Hepatocyte (in vitro differentiated cells): ENCODE measurements at regions not wholly inside any gene's neighbourhood (a gene's known extent, or its start where the extent isn't known, plus 50 kb on each side); places are given as distances from the start of the nearest gene placed in this dataset.
A peak's percentile ranks its signal among the peaks of the same experiment; 100 is the strongest.

Source experiments
- DNase-seq: peaks from one replicate; pipeline ENCODE4 v3.0.0-alpha.2; 2016; ENCODE audit warnings: low spot score
- H2AFZ ChIP-seq: fragments of 200-600 bp; sonication (generic); 2 replicates; pipeline ENCODE4 v1.6.0; 2016; ENCODE audit warnings: antibody characterized with exemption, mild to moderate bottlenecking
- H3K27ac ChIP-seq: fragments of 200-600 bp; sonication (generic); 2 replicates; pipeline ENCODE4 v1.5.1; 2016; ENCODE audit warnings: mild to moderate bottlenecking
- H3K27me3 ChIP-seq: fragments of 200-600 bp; sonication (generic); 2 replicates; pipeline ENCODE4 v1.6.1; 2016
- H3K36me3 ChIP-seq: fragments of 200-600 bp; sonication (generic); replicated peaks from 2 replicates; pipeline ENCODE4 v1.5.1; 2016; ENCODE audit warnings: low read depth; ENCODE audit not compliant: insufficient read depth
- H3K4me1 ChIP-seq: fragments of 200-600 bp; sonication (generic); 2 replicates; pipeline ENCODE4 v1.5.1; 2016; ENCODE audit warnings: mild to moderate bottlenecking, moderate library complexity; ENCODE audit not compliant: insufficient read depth
- H3K4me2 ChIP-seq: fragments of 200-600 bp; sonication (generic); 2 replicates; pipeline ENCODE4 v1.6.0; 2016
- H3K4me3 ChIP-seq: fragments of 200-600 bp; sonication (generic); 2 replicates; pipeline ENCODE4 v1.5.1; 2016; ENCODE audit warnings: mild to moderate bottlenecking
- H3K79me2 ChIP-seq: fragments of 200-600 bp; sonication (generic); 2 replicates; pipeline ENCODE4 v1.6.0; 2017; ENCODE audit warnings: mild to moderate bottlenecking
- H3K9me2 ChIP-seq: fragments of 200-600 bp; sonication (generic); replicated peaks from 2 replicates; pipeline ENCODE4 v1.6.0; 2017; ENCODE audit warnings: mild to moderate bottlenecking; ENCODE audit not compliant: insufficient read depth
- H3K9me3 ChIP-seq: fragments of 200-600 bp; sonication (generic); 2 replicates; pipeline ENCODE4 v1.5.1; 2016; ENCODE audit warnings: low read depth, mild to moderate bottlenecking
- H4K20me1 ChIP-seq: fragments of 200-600 bp; sonication (generic); 2 replicates; pipeline ENCODE4 v1.6.0; 2016; ENCODE audit warnings: mild to moderate bottlenecking; ENCODE audit not compliant: insufficient read depth, poor library complexity, severe bottlenecking
- CTCF ChIP-seq: fragments of 200-600 bp; sonication (generic); IDR thresholded peaks from 2 replicates; pipeline ENCODE4 v1.5.1; 2016; ENCODE audit warnings: antibody characterized with exemption, mild to moderate bottlenecking; ENCODE audit not compliant: poor library complexity
- EZH2 ChIP-seq: fragments of 200-600 bp; sonication (generic); IDR thresholded peaks from 2 replicates; pipeline ENCODE4 v1.6.1; 2016; ENCODE audit warnings: antibody characterized with exemption, mild to moderate bottlenecking, borderline replicate concordance
- EZH2phosphoT487 ChIP-seq: fragments of 200-600 bp; sonication (generic); IDR thresholded peaks from one replicate; pipeline ENCODE4 v1.6.1; 2018; ENCODE audit warnings: antibody characterized with exemption, mild to moderate bottlenecking, low read depth, moderate library complexity; ENCODE audit not compliant: unreplicated experiment, severe bottlenecking
- WGBS: methylation state at CpG from one replicate; pipeline ENCODE4 v1.1.6; 2016; ENCODE audit warnings: low lambda C conversion rate; ENCODE audit errors: missing lambda C conversion rate; 5-methylcytosine and 5-hydroxymethylcytosine counted together

GRCh38 chr10:69686866-69687265 lies 56.8 kb downstream of the FAM241B start:
- Histone ChIP-seq H3K4me3 (no peak overlapping the region), H2AFZ (no peak overlapping the region), H4K20me1 (no peaks in the 10 kb centered on the region), H3K4me1 (peaks cover 34% of the 10 kb centered on the region), H3K79me2 (no peaks in the 10 kb centered on the region), H3K9me3 (no peaks in the 10 kb centered on the region), H3K27me3 (no peaks in the 10 kb centered on the region), H3K36me3 (no peaks in the 10 kb centered on the region), H3K9me2 (no peaks in the 10 kb centered on the region), H3K27ac (peak overlapping the region; percentile 98), H3K4me2 (no peak overlapping the region)
- no peak for DNase-seq
- no peak for TF ChIP-seq EZH2phosphoT487
- TF ChIP-seq EZH2, result no peak
- TF ChIP-seq CTCF, result no peak
- 96% methylated on average over 2 of the region's 2 CpGs for WGBS

GRCh38 chr10:69687426-69687825 lies 57.4 kb downstream of the FAM241B start:
- WGBS, result 61% methylated on average over 2 of the region's 2 CpGs

GRCh38 chr10:69692267-69692666 lies 62.2 kb downstream of the FAM241B start:
- Histone ChIP-seq H3K27ac (no peak overlapping the region), H3K36me3 (no peaks in the 10 kb centered on the region), H2AFZ (no peak overlapping the region), H4K20me1 (no peaks in the 10 kb centered on the region), H3K79me2 (no peaks in the 10 kb centered on the region), H3K9me2 (no peaks in the 10 kb centered on the region), H3K4me3 (no peak overlapping the region), H3K4me1 (no peaks in the 10 kb centered on the region), H3K9me3 (no peaks in the 10 kb centered on the region), H3K4me2 (no peak overlapping the region), H3K27me3 (no peaks in the 10 kb centered on the region)
- 89% methylated on average over 6 of the region's 6 CpGs for WGBS
- TF ChIP-seq EZH2phosphoT487 (no peak), EZH2 (no peak), CTCF (no peak)
- DNase-seq, result no peak

More at GRCh38 chr10:69687426-69687825, 57.4 kb downstream of the FAM241B start:
- no peaks in the 10 kb centered on the region for H4K20me1 ChIP-seq
- no peaks in the 10 kb centered on the region for H3K79me2 ChIP-seq
- no peaks in the 10 kb centered on the region for H3K36me3 ChIP-seq
- H3K27ac ChIP-seq, result no peak overlapping the region
- no peaks in the 10 kb centered on the region for H3K27me3 ChIP-seq
- H3K9me2 ChIP-seq, result no peaks in the 10 kb centered on the region
- DNase-seq, result no peak
- no peak overlapping the region for H3K4me3 ChIP-seq
- H3K4me1 ChIP-seq, result peaks cover 34% of the 10 kb centered on the region
- H2AFZ ChIP-seq, result no peak overlapping the region
- no peaks in the 10 kb centered on the region for H3K9me3 ChIP-seq
- TF ChIP-seq EZH2phosphoT487 (no peak), CTCF (no peak), EZH2 (no peak)
- no peak overlapping the region for H3K4me2 ChIP-seq

GRCh38 chr10:69692891-69693290 lies 62.8 kb downstream of the FAM241B start:
- Histone ChIP-seq H3K4me1 (no peaks in the 10 kb centered on the region), H3K27ac (no peak overlapping the region), H3K9me3 (no peaks in the 10 kb centered on the region), H2AFZ (no peak overlapping the region), H3K79me2 (no peaks in the 10 kb centered on the region), H3K27me3 (no peaks in the 10 kb centered on the region), H3K4me2 (no peak overlapping the region), H3K9me2 (no peaks in the 10 kb centered on the region), H4K20me1 (no peaks in the 10 kb centered on the region), H3K4me3 (no peak overlapping the region), H3K36me3 (no peaks in the 10 kb centered on the region)
- 85% methylated on average over 6 of the region's 6 CpGs for WGBS
- no peak for DNase-seq
- TF ChIP-seq EZH2phosphoT487 (no peak), EZH2 (no peak), CTCF (no peak)
